VCaP (cell line): ENCODE measurements at regions not wholly inside any gene's neighbourhood (a gene's known extent, or its start where the extent isn't known, plus 50 kb on each side); places are given as distances from the start of the nearest gene placed in this dataset.

ENCODE experiments used
- H3K27ac ChIP-seq: fragments of 450-650 bp; 2 replicates; pipeline ENCODE4 v1.5.1; 2017
- CTCF ChIP-seq: fragments of 450-650 bp; conservative IDR thresholded peaks from 2 replicates; pipeline ENCODE4 v1.5.1; 2017; ENCODE audit warnings: mild to moderate bottlenecking, moderate library complexity

DNA sequence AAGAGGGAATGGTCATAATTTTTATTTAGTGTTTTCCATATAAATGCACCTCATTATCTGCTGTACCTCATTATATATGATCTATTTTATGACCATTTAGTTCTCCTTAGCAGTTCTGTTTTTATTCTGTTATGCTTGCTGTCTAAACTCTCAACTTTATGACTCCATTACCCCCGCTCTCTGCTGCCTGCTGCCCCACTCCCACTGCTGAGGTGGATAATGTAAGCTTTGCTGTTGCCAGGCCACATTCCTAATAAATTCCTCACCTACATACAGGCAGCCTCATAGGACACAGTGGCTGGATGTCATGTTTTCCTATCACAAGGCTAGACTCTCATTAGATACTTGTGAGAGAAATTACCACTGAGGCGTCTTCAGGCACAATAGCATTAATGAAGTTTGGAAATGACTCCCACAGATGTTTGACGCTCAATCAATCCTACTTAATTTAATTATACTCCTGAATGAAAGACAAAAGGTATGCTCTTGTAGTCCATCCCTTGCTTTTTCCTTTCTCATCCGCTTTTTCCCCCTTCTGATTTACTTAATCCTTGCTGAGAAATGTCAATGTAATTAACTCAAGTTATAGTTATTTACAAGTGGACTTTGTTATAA is 497.5 kb upstream of the IGFBP7 start:
- TF ChIP-seq CTCF: no peak

GRCh38 chr4:57605376-57605775 is 495.2 kb upstream of the IGFBP7 start:
- no peak overlapping the region for H3K27ac ChIP-seq
- no peak for TF ChIP-seq CTCF

More for the DNA sequence above, 497.5 kb upstream of the IGFBP7 start:
- no peak overlapping the region for H3K27ac ChIP-seq

GRCh38 chr4:57602141-57602540 is 492.0 kb upstream of the IGFBP7 start:
- H3K27ac ChIP-seq: no peak overlapping the region
- TF ChIP-seq CTCF: no peak

- no peak for TF ChIP-seq CTCF
- H3K27ac ChIP-seq: no peak overlapping the region
These were observed 480.9 kb upstream of the IGFBP7 start for GRCh38 chr4:57591073-57591472.

DNA sequence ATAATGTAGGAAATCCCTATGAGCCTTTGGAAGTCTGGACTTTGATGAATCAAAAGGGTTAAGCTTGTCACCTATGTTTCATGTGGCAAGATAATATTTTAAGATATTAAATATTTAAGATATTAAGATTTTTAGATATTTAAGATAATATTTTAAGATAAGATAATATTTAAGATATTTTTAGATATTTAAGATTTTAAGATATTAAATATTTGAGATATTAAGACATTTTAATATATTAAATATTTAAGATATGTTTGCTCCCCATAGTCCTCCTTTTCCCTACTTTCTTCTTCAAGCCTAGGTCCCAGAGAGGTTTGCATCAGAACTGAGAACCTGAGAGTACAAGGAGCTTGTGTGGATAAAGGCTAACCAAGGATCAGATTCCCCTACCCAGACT is 478.4 kb upstream of the IGFBP7 start:
- no peak overlapping the region for H3K27ac ChIP-seq
- no peak for TF ChIP-seq CTCF

- H3K27ac ChIP-seq: no peak overlapping the region
- no peak for TF ChIP-seq CTCF
These were observed 470.8 kb upstream of the IGFBP7 start for GRCh38 chr4:57580710-57581599.

DNA sequence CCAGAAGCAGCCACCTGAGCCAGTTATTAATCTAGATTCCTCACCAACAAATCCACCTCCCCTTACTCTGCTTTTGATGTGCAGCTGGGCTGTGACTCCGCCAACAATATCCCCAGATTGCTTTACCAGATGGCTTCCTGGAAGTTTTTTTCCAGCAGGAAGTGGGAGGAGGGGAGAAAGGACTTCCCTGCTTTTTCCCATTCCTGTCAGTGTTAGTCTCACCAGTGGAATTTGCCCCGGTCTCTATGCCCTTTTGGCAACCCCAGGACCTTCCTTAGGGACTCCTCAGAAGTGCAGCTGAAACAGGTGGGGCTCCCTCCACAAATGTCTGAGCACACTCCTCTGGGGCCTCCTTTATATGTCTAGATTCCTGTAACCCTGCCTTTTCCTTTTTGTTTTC is 465.2 kb upstream of the IGFBP7 start:
- no peak overlapping the region for H3K27ac ChIP-seq
- no peak for TF ChIP-seq CTCF
